ENCODE measurements at regions not wholly inside any gene's neighbourhood (a gene's known extent, or its start where the extent isn't known, plus 50 kb on each side); places are given as distances from the start of the nearest gene placed in this dataset.

- DNase-seq (ENCODE audit: low read depth): no peak
- TF ChIP-seq CTCF (IDR thresholded peaks at IDR 0.05; ENCODE audit: low read depth, low read length, missing control alignments): no peak
- no peak overlapping the region; the same call in 1 of the 2 replicates for H3K4me3 ChIP-seq (ENCODE audit: low read depth, low read length)
Observed at GRCh38 chr9:96020300-96020791, 144.9 kb downstream of the ERCC6L2 start.
